ENCODE measurements at regions not wholly inside any gene's neighbourhood (a gene's known extent, or its start where the extent isn't known, plus 50 kb on each side); places are given as distances from the start of the nearest gene placed in this dataset.
A peak's percentile ranks its signal among the peaks of the same experiment; 100 is the strongest.
"Not testable (repeated sequence)": the region's sequence is repeated elsewhere in the genome, so short reads cannot be mapped to it uniquely, and the experiment has no call there.

DNA sequence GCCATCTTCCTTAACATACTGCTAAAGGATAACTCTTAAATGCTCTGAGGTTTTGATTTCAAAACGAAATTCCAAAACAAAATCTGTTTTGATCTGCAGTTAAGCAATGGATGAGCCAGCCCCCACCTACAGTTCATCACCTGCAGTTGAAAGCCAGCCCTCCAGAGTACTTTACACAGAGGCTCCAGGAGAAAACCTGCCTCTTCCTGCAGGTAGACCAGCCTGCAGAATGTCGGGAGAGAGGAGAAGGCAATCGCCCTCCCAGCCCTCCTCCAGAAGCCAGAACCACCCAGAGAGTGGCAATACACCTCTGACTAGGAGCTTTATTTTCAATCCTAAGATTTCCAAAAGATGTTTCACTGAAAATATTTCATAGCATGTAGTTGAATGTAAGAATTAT lies 798.1 kb downstream of the GATA3 start:
- H3K36me3 ChIP-seq (ENCODE audit: control insufficient read depth in 2 of 2, insufficient read depth in 2 of 2, low read length in 1 of 2): no peaks in the 10 kb centered on the region
- DNase-seq (ENCODE audit: low read depth in 6 of 9, low spot score in 9 of 9): no peak
- WGBS: 88% methylated on average over 3 of the region's 3 CpGs
- H3K9me3 ChIP-seq (ENCODE audit: control insufficient read depth in 2 of 2, insufficient read depth in 1 of 2, low read length in 1 of 2): no peaks in the 10 kb centered on the region
- no peak overlapping the region for H3K27ac ChIP-seq (ENCODE audit: low read depth in 1 of 2, low read length in 1 of 2)
- no peaks in the 10 kb centered on the region for H3K4me1 ChIP-seq (ENCODE audit: control insufficient read depth in 2 of 2, insufficient read depth in 2 of 2, low read length in 2 of 2)
- no peaks in the 10 kb centered on the region for H3K27me3 ChIP-seq (ENCODE audit: control insufficient read depth in 2 of 2, insufficient read depth in 1 of 2, low read length in 1 of 2)
- H3K4me3 ChIP-seq (ENCODE audit: low read length in 2 of 2): no peak overlapping the region

DNA sequence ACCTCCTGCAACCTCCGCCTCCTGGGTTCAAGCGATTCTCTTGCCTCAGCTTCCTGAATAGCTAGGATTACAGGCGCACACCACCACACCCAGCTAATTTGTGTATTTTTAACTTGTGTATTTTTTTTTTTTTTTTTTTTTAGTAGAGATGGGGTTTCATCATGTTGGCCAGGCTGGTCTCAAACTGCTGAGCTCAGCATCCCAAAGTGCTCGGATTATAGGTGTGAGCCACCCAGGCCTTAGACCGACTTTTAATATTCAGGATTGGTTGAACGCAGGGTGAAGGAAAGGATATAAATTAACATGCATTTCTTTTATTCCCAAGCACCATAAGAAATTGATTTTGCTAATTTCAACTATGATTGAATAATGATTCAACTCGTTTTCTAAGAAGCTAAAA lies 798.6 kb downstream of the GATA3 start:
- DNase-seq (ENCODE audit: low read depth in 6 of 9, low spot score in 9 of 9): no peak
- no peaks in the 10 kb centered on the region for H3K9me3 ChIP-seq (ENCODE audit: control insufficient read depth in 2 of 2, insufficient read depth in 1 of 2, low read length in 1 of 2)
- WGBS: 97% methylated on average over 7 of the region's 7 CpGs
- no peaks in the 10 kb centered on the region for H3K27me3 ChIP-seq (ENCODE audit: control insufficient read depth in 2 of 2, insufficient read depth in 1 of 2, low read length in 1 of 2)
- no peaks in the 10 kb centered on the region for H3K4me1 ChIP-seq (ENCODE audit: control insufficient read depth in 2 of 2, insufficient read depth in 2 of 2, low read length in 2 of 2)
- H3K36me3 ChIP-seq (ENCODE audit: control insufficient read depth in 2 of 2, insufficient read depth in 2 of 2, low read length in 1 of 2): no peaks in the 10 kb centered on the region
- H3K4me3 ChIP-seq (ENCODE audit: low read length in 2 of 2): no peak overlapping the region
- H3K27ac ChIP-seq (ENCODE audit: low read depth in 1 of 2, low read length in 1 of 2): no peak overlapping the region

- not testable (repeated sequence) for H3K27me3 ChIP-seq (ENCODE audit: control insufficient read depth in 2 of 2, insufficient read depth in 1 of 2, low read length in 1 of 2); H3K9me3 ChIP-seq (ENCODE audit: control insufficient read depth in 2 of 2, insufficient read depth in 1 of 2, low read length in 1 of 2); H3K4me1 ChIP-seq (ENCODE audit: control insufficient read depth in 2 of 2, insufficient read depth in 2 of 2, low read length in 2 of 2); DNase-seq (ENCODE audit: low read depth in 6 of 9, low spot score in 9 of 9); H3K36me3 ChIP-seq (ENCODE audit: control insufficient read depth in 2 of 2, insufficient read depth in 2 of 2, low read length in 1 of 2); H3K27ac ChIP-seq (ENCODE audit: low read depth in 1 of 2, low read length in 1 of 2); H3K4me3 ChIP-seq (ENCODE audit: low read length in 2 of 2)
- over 99% methylated on average over 29 of the region's 29 CpGs for WGBS
These were observed 814.4 kb downstream of the GATA3 start for GRCh38 chr10:8868924-8869323.

DNA sequence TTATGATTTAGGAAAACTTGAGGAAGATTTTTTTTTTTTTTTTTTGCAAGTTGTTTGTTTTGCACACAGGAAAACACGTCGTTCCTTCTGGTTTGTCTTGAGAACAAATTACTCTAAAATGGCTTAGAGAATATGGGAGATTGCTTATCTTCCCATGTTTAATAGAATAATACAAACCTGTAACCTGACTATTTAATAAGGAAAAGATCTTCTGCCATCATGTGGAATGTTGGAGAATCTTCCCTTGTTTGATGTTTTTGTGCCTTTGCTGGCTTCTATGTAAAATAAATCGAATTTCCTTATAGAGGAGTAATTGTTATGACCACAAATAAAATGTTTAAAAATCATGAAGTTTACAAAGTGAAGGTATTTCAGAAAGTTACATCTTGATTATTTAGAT lies 818.8 kb downstream of the GATA3 start:
- H3K9me3 ChIP-seq (ENCODE audit: control insufficient read depth in 2 of 2, insufficient read depth in 1 of 2, low read length in 1 of 2): no peaks in the 10 kb centered on the region

DNA sequence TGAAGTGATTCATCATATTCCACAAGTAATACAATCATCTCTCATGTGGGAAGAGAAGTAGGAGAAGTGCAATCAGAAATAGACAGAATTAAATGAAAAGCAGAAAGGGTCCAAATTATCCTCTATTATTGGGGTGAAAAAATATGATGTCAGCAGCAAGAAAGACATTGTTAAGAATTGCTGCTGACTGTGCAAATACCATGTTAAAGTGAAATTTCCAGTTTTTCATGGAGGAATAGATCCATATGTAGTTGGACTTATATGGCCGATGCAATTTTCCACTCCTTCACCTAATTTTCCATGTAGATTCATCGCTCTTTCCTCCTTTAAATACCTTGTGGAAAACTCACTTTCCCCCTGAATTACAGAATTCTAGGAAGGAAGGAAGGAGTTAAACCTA lies 819.8 kb downstream of the GATA3 start:
- WGBS: 97% methylated on average over 2 of the region's 2 CpGs
- H3K4me3 ChIP-seq (ENCODE audit: low read length in 2 of 2): no peak overlapping the region
- no peaks in the 10 kb centered on the region for H3K9me3 ChIP-seq (ENCODE audit: control insufficient read depth in 2 of 2, insufficient read depth in 1 of 2, low read length in 1 of 2)
- no peaks in the 10 kb centered on the region for H3K27me3 ChIP-seq (ENCODE audit: control insufficient read depth in 2 of 2, insufficient read depth in 1 of 2, low read length in 1 of 2)
- DNase-seq (ENCODE audit: low read depth in 6 of 9, low spot score in 9 of 9): no peak
- H3K36me3 ChIP-seq (ENCODE audit: control insufficient read depth in 2 of 2, insufficient read depth in 2 of 2, low read length in 1 of 2): no peaks in the 10 kb centered on the region
- no peaks in the 10 kb centered on the region for H3K4me1 ChIP-seq (ENCODE audit: control insufficient read depth in 2 of 2, insufficient read depth in 2 of 2, low read length in 2 of 2)
- H3K27ac ChIP-seq (ENCODE audit: low read depth in 1 of 2, low read length in 1 of 2): no peak overlapping the region

More for the DNA sequence above, 818.8 kb downstream of the GATA3 start:
- 72% methylated on average over 3 of the region's 3 CpGs for WGBS
- Histone ChIP-seq H3K36me3 (ENCODE audit: control insufficient read depth in 2 of 2, insufficient read depth in 2 of 2, low read length in 1 of 2) (no peaks in the 10 kb centered on the region), H3K4me3 (ENCODE audit: low read length in 2 of 2) (no peak overlapping the region), H3K27me3 (ENCODE audit: control insufficient read depth in 2 of 2, insufficient read depth in 1 of 2, low read length in 1 of 2) (no peaks in the 10 kb centered on the region), H3K4me1 (ENCODE audit: control insufficient read depth in 2 of 2, insufficient read depth in 2 of 2, low read length in 2 of 2) (no peaks in the 10 kb centered on the region), H3K27ac (ENCODE audit: low read depth in 1 of 2, low read length in 1 of 2) (no peak overlapping the region)
- DNase-seq (ENCODE audit: low read depth in 6 of 9, low spot score in 9 of 9): peak in 1 of 9 donors; percentile 2

- Histone ChIP-seq H3K36me3 (ENCODE audit: control insufficient read depth in 2 of 2, insufficient read depth in 2 of 2, low read length in 1 of 2) (no peaks in the 10 kb centered on the region), H3K27me3 (ENCODE audit: control insufficient read depth in 2 of 2, insufficient read depth in 1 of 2, low read length in 1 of 2) (no peaks in the 10 kb centered on the region), H3K4me1 (ENCODE audit: control insufficient read depth in 2 of 2, insufficient read depth in 2 of 2, low read length in 2 of 2) (no peaks in the 10 kb centered on the region), H3K4me3 (ENCODE audit: low read length in 2 of 2) (no peak overlapping the region), H3K27ac (ENCODE audit: low read depth in 1 of 2, low read length in 1 of 2) (no peak overlapping the region), H3K9me3 (ENCODE audit: control insufficient read depth in 2 of 2, insufficient read depth in 1 of 2, low read length in 1 of 2) (no peaks in the 10 kb centered on the region)
- 97% methylated on average over 3 of the region's 3 CpGs for WGBS
- no peak for DNase-seq (ENCODE audit: low read depth in 6 of 9, low spot score in 9 of 9)
These were observed 820.5 kb downstream of the GATA3 start for GRCh38 chr10:8874972-8875371.

- no peak overlapping the region for H3K4me3 ChIP-seq (ENCODE audit: low read length in 2 of 2)
- H3K27ac ChIP-seq (ENCODE audit: low read depth in 1 of 2, low read length in 1 of 2): no peak overlapping the region
- WGBS: 91% methylated on average over 1 of the region's 1 CpG
- no peak for DNase-seq (ENCODE audit: low read depth in 6 of 9, low spot score in 9 of 9)
- H3K27me3 ChIP-seq (ENCODE audit: control insufficient read depth in 2 of 2, insufficient read depth in 1 of 2, low read length in 1 of 2): no peaks in the 10 kb centered on the region
- H3K9me3 ChIP-seq (ENCODE audit: control insufficient read depth in 2 of 2, insufficient read depth in 1 of 2, low read length in 1 of 2): no peaks in the 10 kb centered on the region
- no peaks in the 10 kb centered on the region for H3K36me3 ChIP-seq (ENCODE audit: control insufficient read depth in 2 of 2, insufficient read depth in 2 of 2, low read length in 1 of 2)
- no peaks in the 10 kb centered on the region for H3K4me1 ChIP-seq (ENCODE audit: control insufficient read depth in 2 of 2, insufficient read depth in 2 of 2, low read length in 2 of 2)
These were observed 821.7 kb downstream of the GATA3 start for GRCh38 chr10:8876171-8876570.

- no peaks in the 10 kb centered on the region for H3K4me1 ChIP-seq (ENCODE audit: control insufficient read depth in 2 of 2, insufficient read depth in 2 of 2, low read length in 2 of 2)
- H3K4me3 ChIP-seq (ENCODE audit: low read length in 2 of 2): no peak overlapping the region
- H3K27me3 ChIP-seq (ENCODE audit: control insufficient read depth in 2 of 2, insufficient read depth in 1 of 2, low read length in 1 of 2): no peaks in the 10 kb centered on the region
- no peak for DNase-seq (ENCODE audit: low read depth in 6 of 9, low spot score in 9 of 9)
- H3K36me3 ChIP-seq (ENCODE audit: control insufficient read depth in 2 of 2, insufficient read depth in 2 of 2, low read length in 1 of 2): no peaks in the 10 kb centered on the region
- 78% methylated on average over 2 of the region's 2 CpGs for WGBS
- no peak overlapping the region for H3K27ac ChIP-seq (ENCODE audit: low read depth in 1 of 2, low read length in 1 of 2)
- no peaks in the 10 kb centered on the region for H3K9me3 ChIP-seq (ENCODE audit: control insufficient read depth in 2 of 2, insufficient read depth in 1 of 2, low read length in 1 of 2)
These were observed 835.0 kb downstream of the GATA3 start for GRCh38 chr10:8889538-8889937.

DNA sequence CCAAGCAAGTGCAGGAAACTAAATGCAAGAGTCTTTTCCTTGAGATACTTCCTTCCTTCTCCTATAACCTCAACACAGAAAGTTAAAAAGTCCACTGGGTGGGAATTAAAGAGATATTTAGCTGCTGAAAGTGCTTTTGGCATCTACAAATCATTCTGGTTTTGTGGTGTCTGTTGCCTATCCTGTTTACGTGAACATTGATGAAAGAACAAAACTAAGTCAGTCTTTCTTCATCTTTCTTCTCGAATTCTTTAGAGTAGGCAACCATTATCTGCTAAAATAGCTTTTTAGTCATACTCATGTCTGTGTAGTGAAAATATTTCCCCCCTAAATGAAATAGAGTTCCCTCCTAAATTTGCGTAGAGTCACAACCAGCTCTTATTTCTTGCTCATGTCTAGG lies 838.6 kb downstream of the GATA3 start:
- 81% methylated on average over 3 of the region's 3 CpGs for WGBS
- Histone ChIP-seq H3K27ac (ENCODE audit: low read depth in 1 of 2, low read length in 1 of 2) (no peak overlapping the region), H3K4me3 (ENCODE audit: low read length in 2 of 2) (no peak overlapping the region), H3K27me3 (ENCODE audit: control insufficient read depth in 2 of 2, insufficient read depth in 1 of 2, low read length in 1 of 2) (no peaks in the 10 kb centered on the region), H3K36me3 (ENCODE audit: control insufficient read depth in 2 of 2, insufficient read depth in 2 of 2, low read length in 1 of 2) (no peaks in the 10 kb centered on the region), H3K4me1 (ENCODE audit: control insufficient read depth in 2 of 2, insufficient read depth in 2 of 2, low read length in 2 of 2) (no peaks in the 10 kb centered on the region), H3K9me3 (ENCODE audit: control insufficient read depth in 2 of 2, insufficient read depth in 1 of 2, low read length in 1 of 2) (no peaks in the 10 kb centered on the region)
- peak in 1 of 9 donors; percentile 16 for DNase-seq (ENCODE audit: low read depth in 6 of 9, low spot score in 9 of 9)

- Histone ChIP-seq H3K9me3 (ENCODE audit: control insufficient read depth in 2 of 2, insufficient read depth in 1 of 2, low read length in 1 of 2) (no peaks in the 10 kb centered on the region), H3K36me3 (ENCODE audit: control insufficient read depth in 2 of 2, insufficient read depth in 2 of 2, low read length in 1 of 2) (no peaks in the 10 kb centered on the region), H3K27me3 (ENCODE audit: control insufficient read depth in 2 of 2, insufficient read depth in 1 of 2, low read length in 1 of 2) (no peaks in the 10 kb centered on the region), H3K4me1 (ENCODE audit: control insufficient read depth in 2 of 2, insufficient read depth in 2 of 2, low read length in 2 of 2) (no peaks in the 10 kb centered on the region), H3K27ac (ENCODE audit: low read depth in 1 of 2, low read length in 1 of 2) (no peak overlapping the region), H3K4me3 (ENCODE audit: low read length in 2 of 2) (no peak overlapping the region)
- WGBS: 93% methylated on average over 4 of the region's 4 CpGs
- DNase-seq (ENCODE audit: low read depth in 6 of 9, low spot score in 9 of 9): no peak
These were observed 839.7 kb downstream of the GATA3 start for GRCh38 chr10:8894148-8894547.
